NCI-H446 (cell line): ENCODE measurements at regions not wholly inside any gene's neighbourhood (a gene's known extent, or its start where the extent isn't known, plus 50 kb on each side); places are given as distances from the start of the nearest gene placed in this dataset.
A peak's percentile ranks its signal among the peaks of the same experiment; 100 is the strongest.
"Not testable (repeated sequence)": the region's sequence is repeated elsewhere in the genome, so short reads cannot be mapped to it uniquely, and the experiment has no call there.

Experiments used
- DNase-seq, 2 experiments: peaks; one replicate each; lab custom pipeline; 2025; lab: John Stamatoyannopoulos, UW

DNA sequence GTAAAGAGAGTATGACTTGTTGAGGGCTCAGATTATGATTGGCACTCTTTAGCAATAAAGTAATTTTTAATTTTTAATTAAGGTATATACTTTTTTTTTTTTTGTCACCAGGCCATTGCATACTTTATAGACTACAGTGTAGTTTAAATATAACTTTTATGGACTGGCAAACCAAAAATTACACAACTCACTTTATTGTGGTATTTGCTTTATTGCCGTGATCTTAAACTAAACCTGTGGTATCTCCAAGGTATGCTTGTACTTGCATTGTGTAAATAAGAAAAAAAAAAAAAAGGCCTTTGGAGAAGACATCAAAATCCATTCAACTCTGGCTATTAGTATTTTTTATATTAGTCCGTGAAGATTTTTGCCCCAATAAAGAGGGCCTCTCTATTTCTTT lies 646.7 kb upstream of the FOXG1 start:
- no peak for DNase-seq

DNA sequence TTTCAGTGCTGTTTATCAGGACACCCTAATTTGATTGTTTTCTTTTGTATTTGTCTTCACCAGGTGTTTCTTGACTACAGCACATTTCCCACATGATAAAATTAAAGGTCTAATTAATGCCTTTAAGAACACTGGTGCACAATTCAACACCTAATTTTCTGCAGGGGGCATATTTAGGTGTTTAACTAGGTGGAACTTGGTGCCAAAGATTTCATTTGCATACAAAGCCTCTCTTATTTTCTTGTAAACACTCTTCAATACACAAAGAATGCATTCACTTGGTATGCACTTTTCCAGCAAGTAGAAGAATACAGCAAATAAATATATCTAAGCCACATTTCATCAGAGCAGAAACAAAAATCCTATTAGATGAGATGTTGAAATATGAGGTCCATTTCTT lies 646.2 kb upstream of the FOXG1 start:
- DNase-seq = no peak

DNA sequence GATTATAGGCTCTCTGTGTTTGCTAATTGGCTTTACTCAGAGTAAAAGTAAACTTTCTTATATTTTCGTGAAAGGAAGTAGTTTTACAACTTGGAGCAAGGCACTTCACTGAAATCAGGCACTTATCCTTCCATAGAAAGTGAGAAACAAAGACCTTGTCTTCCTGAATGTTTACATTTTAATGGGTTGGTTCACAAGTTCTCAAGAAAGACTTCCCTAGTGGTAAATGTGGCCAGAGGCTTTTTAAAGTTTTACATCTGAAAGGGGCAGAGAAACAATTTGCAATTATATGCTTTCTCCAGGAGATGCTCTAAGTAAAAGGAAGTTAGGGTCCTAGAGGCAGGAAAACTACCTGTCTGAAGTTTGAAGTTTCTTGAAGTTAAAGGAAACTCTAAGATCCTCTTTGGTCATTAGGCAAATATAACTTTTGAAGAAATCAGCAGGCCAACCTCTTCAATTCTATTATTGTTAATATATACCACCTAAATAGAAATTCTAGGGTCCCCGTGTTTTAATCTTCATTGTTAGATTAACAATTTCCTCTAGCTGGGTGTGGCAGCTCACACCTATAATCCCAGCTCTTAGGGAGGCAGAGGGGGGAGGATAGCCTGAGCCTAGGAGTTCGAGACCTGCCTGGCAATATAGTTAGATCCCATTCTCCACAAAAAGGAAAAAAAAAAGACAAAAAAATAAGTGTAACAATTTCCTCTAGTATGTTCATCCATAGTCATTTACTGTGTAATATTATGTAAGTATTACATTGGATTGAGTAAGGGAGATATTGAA lies 644.9 kb upstream of the FOXG1 start:
- no peak for DNase-seq

DNA sequence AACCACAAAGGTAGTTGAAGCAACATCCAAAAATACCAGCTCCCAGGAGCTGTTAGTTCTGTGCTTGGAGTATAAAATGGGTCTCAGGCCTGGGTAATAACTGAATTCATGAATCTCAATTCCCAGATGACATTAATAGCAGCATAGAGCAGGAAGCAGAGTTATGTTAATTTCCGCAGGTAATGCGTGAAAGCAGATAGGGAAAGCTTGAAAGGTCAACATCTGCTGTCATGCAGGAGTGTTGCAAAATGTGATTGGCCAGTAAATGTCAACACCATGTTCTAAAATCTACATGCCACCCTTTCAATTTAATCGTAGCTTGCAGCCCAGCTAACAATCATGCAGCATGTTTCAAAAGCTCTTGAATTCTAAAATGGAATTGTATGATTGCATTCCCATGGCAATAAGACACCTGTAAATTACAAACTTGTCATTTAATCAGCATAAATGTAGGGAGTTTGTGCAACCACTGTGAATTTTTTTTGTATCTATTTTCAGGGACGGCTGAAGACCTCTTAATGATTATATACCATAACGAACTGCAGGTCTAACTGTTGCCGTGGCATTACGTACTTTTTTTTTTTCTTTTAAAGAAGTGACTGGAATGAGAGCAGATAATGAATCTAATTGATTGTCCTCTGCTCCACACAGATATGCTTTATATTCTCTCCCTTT lies 635.8 kb upstream of the FOXG1 start:
- no peak for DNase-seq

DNA sequence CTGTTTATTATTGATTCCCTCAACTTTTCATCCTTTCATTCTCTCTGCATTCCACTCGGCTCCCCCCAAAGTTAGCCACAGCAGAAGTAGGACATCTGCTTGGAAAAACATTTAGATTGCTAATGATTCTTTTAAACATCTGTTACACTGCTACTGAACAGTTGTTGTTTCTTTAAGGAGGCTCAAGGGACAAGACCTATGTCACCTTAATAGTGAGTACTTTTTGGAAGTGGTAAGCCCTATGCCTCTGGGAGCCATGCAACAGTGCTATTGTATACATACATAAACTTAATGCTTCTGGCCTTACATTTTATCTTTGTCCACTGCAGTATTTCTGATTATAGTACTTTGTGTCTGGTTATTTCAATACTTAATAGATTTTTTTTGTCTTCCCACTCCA lies 628.2 kb upstream of the FOXG1 start:
- no peak for DNase-seq

DNA sequence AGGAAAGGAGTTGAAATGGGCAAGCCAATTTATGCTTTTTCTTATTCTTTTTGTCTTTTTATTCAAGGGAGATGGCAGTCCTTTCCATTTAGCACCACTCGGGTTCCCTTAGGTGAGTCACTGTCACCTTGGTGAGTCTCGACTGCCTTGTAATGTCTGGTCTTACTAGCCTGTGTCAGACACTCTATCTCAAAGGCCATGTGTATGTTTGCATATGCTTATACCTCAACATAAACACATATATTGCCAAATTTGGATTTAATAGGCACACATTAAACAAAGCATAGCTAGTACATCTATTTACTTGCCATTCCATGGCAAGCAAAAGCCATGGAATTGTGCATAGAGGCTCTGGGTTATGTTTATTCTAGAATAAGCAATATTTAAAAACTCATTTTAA lies 624.9 kb upstream of the FOXG1 start:
- no peak for DNase-seq

DNA sequence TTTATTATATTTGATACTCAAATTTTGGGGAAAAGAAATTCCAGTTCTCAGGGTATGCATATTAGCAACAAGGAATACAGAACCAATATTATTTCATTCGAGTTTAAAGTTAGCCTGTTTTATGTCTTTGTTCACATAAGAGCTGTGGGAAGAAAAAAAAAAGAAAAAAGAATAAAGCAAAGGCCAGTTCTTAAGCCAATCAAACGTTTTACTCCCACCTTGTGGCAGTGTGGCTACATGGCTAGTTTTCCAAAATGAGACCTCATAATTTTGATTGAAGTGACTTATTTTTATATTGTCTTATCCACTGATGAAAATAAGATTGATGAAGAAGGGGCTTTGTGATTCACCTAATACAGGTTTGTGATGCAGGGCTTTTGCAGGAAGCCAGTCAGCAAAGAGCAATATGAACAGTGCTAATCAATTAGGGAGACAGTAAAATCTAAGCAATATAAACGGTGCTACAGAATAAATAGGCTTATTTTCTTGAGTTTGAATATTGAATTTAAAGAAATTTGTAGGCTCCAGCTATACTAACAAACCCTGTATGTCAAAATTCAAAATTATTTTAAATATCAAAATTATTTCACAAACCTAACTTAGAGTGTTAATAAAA lies 624.1 kb upstream of the FOXG1 start:
- peak; percentile 58 to 79 for DNase-seq

DNA sequence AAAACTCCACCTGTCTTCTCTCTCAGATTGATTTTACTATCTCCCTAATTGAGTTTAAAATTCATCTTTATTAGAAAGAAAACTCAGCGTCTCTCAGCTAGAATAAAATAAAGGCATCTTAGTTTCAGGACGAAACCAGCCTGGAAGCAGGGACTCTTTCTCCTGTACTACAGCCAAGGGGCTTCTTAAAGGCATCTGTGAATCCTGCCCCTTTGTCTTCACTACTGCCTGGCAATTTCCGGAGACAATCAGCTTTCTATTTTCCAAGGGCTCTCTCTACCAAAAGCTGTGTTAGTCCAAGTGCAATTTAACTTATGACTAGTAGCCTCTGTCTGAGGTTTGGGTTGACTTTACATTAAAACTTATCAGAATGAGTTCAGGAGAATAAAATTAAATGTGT lies 623.3 kb upstream of the FOXG1 start:
- peak in 1 of 2 experiments; percentile 44 for DNase-seq

DNA sequence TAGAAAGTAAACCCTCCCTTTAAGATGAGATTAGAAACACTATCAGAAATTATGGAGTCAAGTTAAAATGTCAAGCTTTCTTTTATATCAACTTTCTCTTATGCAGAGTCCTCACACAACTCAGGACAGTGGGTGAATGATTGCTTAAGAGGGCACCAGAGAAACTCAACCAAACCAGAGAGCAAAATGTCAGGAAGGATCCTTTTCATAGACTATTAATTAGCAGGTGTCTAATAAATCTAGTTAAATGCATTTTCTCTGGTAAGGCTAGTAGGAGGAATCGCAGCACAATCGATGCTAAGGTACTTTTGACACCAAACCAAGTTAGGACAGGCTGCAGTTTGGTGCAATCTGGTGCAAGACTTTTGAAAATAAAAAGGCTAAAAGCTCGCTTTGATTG lies 614.7 kb upstream of the FOXG1 start:
- DNase-seq = no peak

DNA sequence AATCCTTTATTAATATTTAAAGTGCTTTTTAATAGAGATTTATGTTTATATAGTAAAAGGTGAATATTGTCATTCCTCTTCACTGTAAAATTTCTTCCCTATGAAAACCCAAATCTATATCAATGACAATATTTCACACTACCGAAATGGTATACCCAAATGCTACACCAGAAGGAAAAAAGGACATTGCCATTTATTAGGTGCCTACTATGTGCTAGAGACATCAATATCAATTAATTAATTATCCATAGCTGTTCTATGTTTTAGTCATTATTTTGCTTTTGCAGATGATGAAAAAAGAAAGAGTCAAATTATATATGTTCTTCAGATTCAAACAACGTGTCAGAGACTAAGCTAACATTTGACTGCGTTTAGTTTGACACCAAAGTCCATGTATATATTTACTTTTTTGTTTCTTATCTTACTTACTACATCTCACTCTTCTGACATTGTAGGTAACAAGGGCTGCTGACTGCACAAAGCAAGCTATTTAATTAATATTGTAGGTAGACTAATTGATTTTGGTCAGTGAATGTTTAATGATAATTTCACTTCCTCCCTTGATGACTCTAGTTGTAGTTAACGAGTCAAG lies 614.0 kb upstream of the FOXG1 start:
- DNase-seq = no peak

DNA sequence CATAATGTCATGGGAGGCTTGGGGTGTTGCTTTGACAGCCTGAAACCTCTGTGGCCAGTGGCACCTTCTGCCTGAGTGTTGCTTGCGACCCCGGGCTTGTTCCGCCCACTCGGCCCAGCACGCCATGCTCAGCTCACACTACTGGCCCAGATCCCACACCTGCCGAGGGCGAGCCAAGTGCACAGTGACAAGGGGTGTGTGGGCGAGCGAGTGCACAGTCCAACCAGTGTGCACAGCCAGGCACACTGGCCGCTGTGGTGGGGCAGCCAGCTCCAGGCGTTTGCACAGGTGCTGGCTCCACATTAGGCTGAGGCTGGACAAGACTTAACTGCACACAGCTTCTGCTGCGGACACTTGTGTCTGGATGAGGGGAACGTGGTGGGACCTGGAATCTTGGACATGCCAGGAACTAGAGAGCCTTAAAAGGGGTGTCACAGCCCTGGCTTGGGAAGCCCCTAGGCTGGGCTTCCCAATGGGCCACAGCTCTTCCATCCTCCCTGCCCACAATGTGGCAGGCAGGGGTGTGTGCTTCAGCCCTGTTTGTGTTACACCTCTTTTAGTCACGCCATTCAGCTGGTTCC lies 609.2 kb upstream of the FOXG1 start:
- no peak for DNase-seq

DNA sequence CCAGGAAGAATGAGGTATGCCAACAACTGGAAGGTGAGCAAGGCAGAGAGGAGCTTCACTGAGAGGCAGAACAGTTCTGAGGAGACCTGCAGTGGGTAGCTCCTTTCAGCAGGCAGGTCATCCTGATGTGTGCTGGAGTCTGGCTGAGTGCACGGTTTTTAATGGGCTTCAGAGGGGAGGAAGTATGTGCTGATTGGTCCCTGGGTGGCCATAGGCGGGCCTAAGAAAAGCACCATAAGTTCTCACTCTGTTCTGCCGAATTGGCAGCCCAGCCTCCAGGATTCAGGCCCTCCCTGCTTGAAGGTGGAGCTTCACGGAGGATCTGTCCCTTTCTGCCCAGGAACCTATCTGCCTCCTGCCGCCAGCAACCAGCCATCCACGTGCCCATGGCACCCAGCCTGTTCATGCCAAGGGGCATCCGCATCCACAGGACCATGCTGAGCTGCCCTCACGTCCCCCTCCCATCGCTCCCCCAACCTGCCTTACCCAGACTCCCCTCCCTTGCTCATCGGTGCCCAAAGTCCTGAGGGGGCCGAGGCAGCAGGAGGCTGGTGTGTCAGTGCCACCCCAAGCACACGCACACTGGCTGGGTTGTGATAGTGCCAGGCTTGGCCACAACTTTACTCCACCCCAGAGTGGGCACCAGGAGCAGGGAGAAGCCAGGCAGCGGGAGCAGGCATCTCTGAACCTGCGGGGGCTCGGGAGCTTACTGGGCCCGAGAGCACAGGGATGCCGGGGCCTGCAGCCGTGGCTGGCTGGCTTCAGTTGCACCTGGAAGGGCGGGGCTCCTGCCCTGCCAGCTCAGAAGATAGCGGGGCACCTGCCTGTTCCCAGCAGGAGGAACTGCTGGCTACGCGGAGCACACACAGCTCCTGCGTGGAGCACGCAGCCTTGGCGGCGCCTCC lies 608.4 kb upstream of the FOXG1 start:
- DNase-seq = no peak

DNA sequence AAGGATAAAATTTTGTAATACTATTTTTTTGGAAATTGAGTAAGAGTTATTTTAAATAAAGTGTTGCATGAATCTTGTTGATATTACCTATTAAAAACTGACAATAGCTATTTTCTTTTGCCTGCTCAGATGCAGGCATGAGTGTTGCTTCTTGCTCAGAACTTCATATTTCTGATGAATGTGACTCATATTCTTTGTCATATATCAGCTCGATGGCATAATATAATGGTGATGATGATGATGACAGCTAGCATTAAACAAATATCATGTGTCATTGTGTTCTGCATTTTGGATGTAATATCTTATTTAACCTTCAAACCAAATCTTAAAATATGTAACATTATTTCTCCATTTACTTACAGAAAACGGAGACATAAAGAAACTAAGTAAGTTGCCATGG lies 605.5 kb upstream of the FOXG1 start:
- DNase-seq = no peak

DNA sequence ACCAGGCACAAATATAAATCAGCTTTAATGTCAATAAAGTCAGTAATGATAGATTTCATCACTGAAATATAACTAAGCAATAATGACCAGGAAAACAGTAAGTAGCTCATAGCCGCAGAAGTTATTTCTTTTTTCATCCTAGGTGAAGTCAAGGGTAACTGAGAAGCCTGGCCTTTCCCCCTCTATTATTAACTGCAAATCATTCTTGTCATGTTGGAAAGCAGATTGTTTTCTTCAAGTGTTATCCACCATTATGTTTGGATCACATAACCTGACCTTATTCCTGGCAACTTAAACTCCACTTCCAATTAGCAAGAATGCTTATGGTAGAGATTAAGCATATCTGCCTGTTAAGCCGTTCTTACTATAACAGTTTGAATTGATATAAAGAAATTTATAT lies 603.4 kb upstream of the FOXG1 start:
- DNase-seq = no peak

DNA sequence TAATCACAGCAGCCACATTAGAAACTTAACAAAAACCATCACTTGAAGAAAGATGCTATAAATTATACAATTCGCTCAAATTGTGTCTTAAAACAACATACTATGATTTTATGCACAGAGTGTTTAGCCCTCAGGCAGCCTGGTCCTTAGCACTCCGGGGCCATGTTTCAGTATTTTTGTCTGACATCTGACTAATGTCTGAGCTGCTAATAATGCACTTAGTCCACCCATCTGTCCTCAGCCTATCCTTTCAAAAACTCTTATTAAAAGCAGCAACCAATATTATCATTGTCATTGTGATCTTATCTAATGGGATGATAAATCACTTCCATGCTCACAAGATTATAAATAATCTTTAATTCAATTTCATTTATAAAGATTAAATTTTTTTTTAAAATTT lies 602.7 kb upstream of the FOXG1 start:
- no peak for DNase-seq

DNA sequence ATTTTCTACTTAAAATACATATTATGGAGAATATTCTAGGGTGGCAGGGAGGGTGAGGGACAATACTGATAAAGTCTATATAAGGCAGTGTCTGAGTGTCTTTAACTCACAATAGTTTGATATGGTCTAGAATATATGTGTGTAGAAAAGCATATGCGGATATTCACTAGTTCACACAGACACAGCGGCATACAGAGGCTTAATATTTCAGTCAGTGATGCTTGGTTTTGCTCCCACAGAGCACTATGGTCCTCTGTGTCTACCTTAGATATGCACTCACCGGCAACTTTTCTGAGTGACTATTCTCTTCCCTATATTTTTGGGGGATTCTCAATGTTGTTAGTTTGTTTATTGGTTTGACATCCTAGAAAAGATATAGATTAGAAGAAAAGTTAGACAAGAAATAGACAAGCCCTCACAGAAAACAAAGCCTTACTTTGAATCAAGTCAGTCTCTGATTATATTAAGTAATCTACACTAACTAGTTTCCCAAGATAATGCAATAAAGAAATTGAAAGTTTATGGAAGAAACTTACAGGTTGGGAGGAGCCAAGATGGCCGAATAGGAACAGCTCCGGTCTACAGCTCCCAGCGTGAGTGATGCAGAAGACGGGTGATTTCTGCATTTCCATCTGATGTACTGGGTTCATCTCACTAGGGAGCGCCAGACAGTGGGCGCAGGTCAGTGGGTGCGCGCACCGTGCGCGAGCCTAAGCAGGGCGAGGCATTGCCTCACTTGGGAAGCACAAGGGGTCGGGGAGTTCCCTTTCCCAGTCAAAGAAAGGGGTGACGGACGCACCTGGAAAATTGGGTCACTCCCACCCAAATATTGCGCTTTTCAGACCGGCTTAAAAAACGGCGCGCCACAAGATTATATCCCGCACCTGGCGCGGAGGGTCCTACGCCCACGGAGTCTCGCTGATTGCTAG lies 578.4 kb upstream of the FOXG1 start:
- not testable (repeated sequence) for DNase-seq

DNA sequence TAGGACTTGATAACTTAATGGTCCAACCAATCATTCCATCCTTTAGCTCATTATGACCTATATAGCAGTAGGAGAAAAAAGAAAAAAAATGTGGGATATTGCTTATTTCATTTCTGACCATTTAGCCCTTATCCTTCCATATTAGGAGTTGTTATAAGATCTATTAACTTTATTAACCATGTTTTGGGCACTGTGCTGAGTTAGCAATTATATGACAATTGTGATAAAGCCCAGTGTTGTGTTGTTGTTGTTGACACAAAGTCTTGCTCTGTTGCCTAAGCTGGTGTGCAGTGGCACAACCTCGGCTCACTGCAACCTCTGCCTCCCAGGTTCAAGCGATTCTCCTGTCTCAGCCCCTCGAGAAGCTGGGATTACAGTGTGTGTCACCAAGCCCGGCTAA lies 569.7 kb upstream of the FOXG1 start:
- DNase-seq = no peak

DNA sequence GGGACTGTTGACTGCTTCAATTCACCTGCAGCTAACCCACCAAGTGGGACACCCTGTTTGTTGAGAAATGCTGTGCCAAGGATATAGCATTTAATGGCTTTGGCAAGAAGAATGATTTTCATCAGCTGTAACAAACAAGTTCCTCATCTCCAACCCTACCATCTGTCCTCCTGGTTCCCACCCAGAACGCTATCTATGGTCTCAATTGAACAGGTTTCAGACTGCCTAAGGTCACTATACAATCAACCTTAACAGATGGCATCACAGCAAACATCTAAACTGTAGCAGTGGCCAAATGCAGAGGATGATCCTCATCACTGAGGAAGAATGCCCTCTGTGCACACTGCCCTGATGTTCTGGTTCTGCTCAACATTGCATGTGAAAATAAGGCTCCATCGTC lies 546.2 kb upstream of the FOXG1 start:
- DNase-seq = peak; percentile 77 to 93

DNA sequence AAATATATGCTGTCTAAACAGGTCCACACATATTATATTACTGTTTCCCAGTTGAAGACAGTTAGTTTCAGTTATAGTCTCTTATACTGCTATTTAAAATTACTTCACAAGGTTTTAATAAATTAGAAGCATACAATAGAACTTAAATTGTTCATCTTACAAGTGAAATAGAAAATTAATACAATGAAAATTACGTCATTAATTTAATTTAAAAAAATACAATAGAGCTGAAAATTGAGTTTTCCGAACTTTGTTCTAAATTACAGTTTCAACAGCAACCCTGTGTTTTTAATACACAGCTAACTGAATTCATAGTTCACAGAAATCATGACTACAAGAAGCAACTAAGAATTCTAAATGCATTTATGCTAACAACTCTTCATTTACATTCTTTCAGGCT lies 525.7 kb upstream of the FOXG1 start:
- DNase-seq = no peak

DNA sequence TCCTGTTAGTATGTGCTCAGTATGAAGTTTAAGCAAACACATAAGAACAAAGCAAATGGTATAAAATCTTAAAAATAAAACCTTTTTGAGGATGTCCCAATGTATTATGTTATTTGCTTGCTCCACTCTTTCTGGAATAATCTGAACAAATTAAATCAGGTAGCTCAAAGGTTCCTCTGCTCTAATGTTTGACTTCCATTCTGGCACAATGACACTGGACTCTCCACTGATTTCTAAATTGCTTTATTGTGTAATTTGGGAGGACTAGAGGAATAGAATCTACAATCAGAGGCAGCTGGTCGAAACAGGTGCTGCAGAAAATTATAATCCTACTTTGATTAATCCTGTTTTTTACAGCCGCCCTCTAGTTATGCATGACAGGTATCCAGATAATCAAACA lies 523.7 kb upstream of the FOXG1 start:
- DNase-seq = no peak
